DOHH2 (cell line): ENCODE measurements at regions not wholly inside any gene's neighbourhood (a gene's known extent, or its start where the extent isn't known, plus 50 kb on each side); places are given as distances from the start of the nearest gene placed in this dataset.

Experiments used
- H3F3A ChIP-seq: fragments of 200-600 bp; sonication (generic), shearing (Covaris generic); 2 replicates; pipeline ENCODE4 v1.6.0; 2016; ENCODE audit warnings: antibody characterized with exemption, mild to moderate bottlenecking; ENCODE audit not compliant: control insufficient read depth, insufficient read depth
- H3K27ac ChIP-seq: fragments of 200-600 bp; sonication (generic); 2 replicates; pipeline ENCODE4 v1.5.1; 2014; ENCODE audit warnings: low read depth, mild to moderate bottlenecking, low read length, moderate library complexity
- H3K27me3 ChIP-seq: fragments of 200-600 bp; sonication (generic); 2 replicates; pipeline ENCODE4 v1.6.1; 2014; ENCODE audit warnings: mild to moderate bottlenecking, low read length, mixed read lengths; ENCODE audit not compliant: control insufficient read depth
- H3K36me3 ChIP-seq: fragments of 200-600 bp; sonication (generic); 2 replicates; pipeline ENCODE4 v1.6.1; 2014; ENCODE audit warnings: mild to moderate bottlenecking, low read length, moderate library complexity, mixed read lengths; ENCODE audit not compliant: control insufficient read depth
- H3K4me1 ChIP-seq: fragments of 200-600 bp; sonication (generic); 2 replicates; pipeline ENCODE4 v1.6.1; 2014; ENCODE audit warnings: mild to moderate bottlenecking, low read length, mixed read lengths; ENCODE audit not compliant: control insufficient read depth
- H3K4me2 ChIP-seq: fragments of 200-600 bp; sonication (generic); 2 replicates; pipeline ENCODE4 v1.6.0; 2014; ENCODE audit warnings: mild to moderate bottlenecking, low read length, moderate library complexity
- H3K4me3 ChIP-seq: fragments of 200-600 bp; sonication (generic); 2 replicates; pipeline ENCODE4 v1.5.1; 2014; ENCODE audit warnings: mild to moderate bottlenecking, low read length, mixed read lengths
- H3K79me2 ChIP-seq: fragments of 200-600 bp; sonication (generic); 2 replicates; pipeline ENCODE4 v1.6.1; 2014; ENCODE audit warnings: mild to moderate bottlenecking, low read length, mixed read lengths; ENCODE audit not compliant: control insufficient read depth
- H3K9me2 ChIP-seq: fragments of 200-600 bp; sonication (generic); replicated peaks from 2 replicates; pipeline ENCODE4 v1.6.1; 2014; ENCODE audit warnings: mild to moderate bottlenecking, low read length, mixed read lengths; ENCODE audit not compliant: control insufficient read depth
- H3K9me3 ChIP-seq: fragments of 200-600 bp; sonication (generic); 2 replicates; pipeline ENCODE4 v1.6.1; 2014; ENCODE audit warnings: antibody characterized with exemption, low read length, mixed read lengths; ENCODE audit not compliant: control insufficient read depth, insufficient read depth
- H4K20me1 ChIP-seq: fragments of 200-600 bp; sonication (generic); 2 replicates; pipeline ENCODE4 v1.6.0; 2014; ENCODE audit warnings: low read depth, mild to moderate bottlenecking, antibody characterized with exemption, low read length, moderate library complexity; ENCODE audit not compliant: control insufficient read depth, insufficient read depth
- CTCF ChIP-seq: fragments of 200-600 bp; sonication (generic); IDR thresholded peaks from one replicate; pipeline ENCODE4 v1.5.1; 2014; ENCODE audit warnings: antibody characterized with exemption, mild to moderate bottlenecking, low read depth, low read length; ENCODE audit not compliant: poor library complexity, severe bottlenecking
- EZH2phosphoT487 ChIP-seq: fragments of 200-600 bp; sonication (generic); IDR thresholded peaks from 2 replicates; pipeline ENCODE4 v1.6.1; 2017; ENCODE audit warnings: borderline replicate concordance, mild to moderate bottlenecking, antibody characterized with exemption, low read length, moderate library complexity, mixed read lengths

- no peaks in the 10 kb centered on the region for H3K36me3 ChIP-seq
- no peaks in the 10 kb centered on the region for H3K9me3 ChIP-seq
- H3K27ac ChIP-seq = no peak overlapping the region
- no peaks in the 10 kb centered on the region for H3K27me3 ChIP-seq
- H3F3A ChIP-seq = no peaks in the 10 kb centered on the region
- no peaks in the 10 kb centered on the region for H3K4me1 ChIP-seq
- no peak overlapping the region for H3K4me3 ChIP-seq
- no peaks in the 10 kb centered on the region for H3K79me2 ChIP-seq
- H3K9me2 ChIP-seq = no peaks in the 10 kb centered on the region
- H4K20me1 ChIP-seq = no peaks in the 10 kb centered on the region
- no peak overlapping the region for H3K4me2 ChIP-seq
- TF ChIP-seq CTCF = no peak
- TF ChIP-seq EZH2phosphoT487 = no peak
These were observed 127.3 kb upstream of the HDAC4 start for GRCh38 chr2:239528146-239528545.

- no peak overlapping the region for H3K4me2 ChIP-seq
- H3K79me2 ChIP-seq = no peaks in the 10 kb centered on the region
- no peaks in the 10 kb centered on the region for H3K36me3 ChIP-seq
- H4K20me1 ChIP-seq = no peaks in the 10 kb centered on the region
- no peaks in the 10 kb centered on the region for H3K9me2 ChIP-seq
- no peaks in the 10 kb centered on the region for H3K4me1 ChIP-seq
- H3K9me3 ChIP-seq = no peaks in the 10 kb centered on the region
- H3K4me3 ChIP-seq = no peak overlapping the region
- no peaks in the 10 kb centered on the region for H3K27me3 ChIP-seq
- no peak overlapping the region for H3K27ac ChIP-seq
- TF ChIP-seq CTCF = no peak
- no peak for TF ChIP-seq EZH2phosphoT487
- H3F3A ChIP-seq = no peaks in the 10 kb centered on the region
These were observed 126.0 kb upstream of the HDAC4 start for GRCh38 chr2:239526666-239527415.

GRCh38 chr2:239526038-239526437, 125.2 kb upstream of the HDAC4 start:
- H3K9me2 ChIP-seq = no peaks in the 10 kb centered on the region
- no peaks in the 10 kb centered on the region for H3F3A ChIP-seq
- no peaks in the 10 kb centered on the region for H3K36me3 ChIP-seq
- no peaks in the 10 kb centered on the region for H3K79me2 ChIP-seq
- H3K9me3 ChIP-seq = no peaks in the 10 kb centered on the region
- no peak overlapping the region for H3K4me3 ChIP-seq
- H3K27me3 ChIP-seq = no peaks in the 10 kb centered on the region
- no peak for TF ChIP-seq CTCF
- no peak for TF ChIP-seq EZH2phosphoT487
- no peaks in the 10 kb centered on the region for H4K20me1 ChIP-seq
- no peaks in the 10 kb centered on the region for H3K4me1 ChIP-seq
- no peak overlapping the region for H3K4me2 ChIP-seq
- no peak overlapping the region for H3K27ac ChIP-seq
